HAP-1 (cell line): ENCODE measurements at regions not wholly inside any gene's neighbourhood (a gene's known extent, or its start where the extent isn't known, plus 50 kb on each side); places are given as distances from the start of the nearest gene placed in this dataset.
A peak's percentile ranks its signal among the peaks of the same experiment; 100 is the strongest.

Experiments
- DNase-seq, 2 experiments: peaks; one replicate each; pipeline ENCODE4 v3.0.0-alpha.2; 2016 to 2020; ENCODE audit warnings: low spot score in 2 of 2
- H3K27me3 ChIP-seq: fragments of 250-450 bp; sonication (Bioruptor Pico); 2 replicates; pipeline ENCODE4 v1.5.1; 2020; ENCODE audit warnings: low read depth, mild to moderate bottlenecking, moderate library complexity
- H3K36me3 ChIP-seq: fragments of 250-450 bp; sonication (Bioruptor Pico); replicated peaks from 2 replicates; pipeline ENCODE4 v1.5.1; 2020; ENCODE audit warnings: mild to moderate bottlenecking
- H3K4me1 ChIP-seq: fragments of 250-450 bp; sonication (Bioruptor Pico); 2 replicates; pipeline ENCODE4 v1.5.1; 2020; ENCODE audit warnings: mild to moderate bottlenecking
- H3K4me3 ChIP-seq: fragments of 250-450 bp; sonication (Bioruptor Pico); 2 replicates; pipeline ENCODE4 v1.5.1; 2020; ENCODE audit warnings: mild to moderate bottlenecking, moderate library complexity
- H3K9me3 ChIP-seq: fragments of 250-450 bp; sonication (Bioruptor Pico); 2 replicates; pipeline ENCODE4 v1.5.1; 2020; ENCODE audit warnings: mild to moderate bottlenecking, moderate library complexity
- in situ Hi-C: fragments of 300-500 bp; cut with MboI; formaldehyde crosslinking; loops from 3 replicates; pipeline ENCODE4 v1.14.3; 2020; ENCODE audit warnings: low sequenced_read_pairs, inconsistent platforms, mixed read lengths

GRCh38 chr18:42425025-42425424 lies 470.0 kb downstream of the PIK3C3 start:
- no peak for DNase-seq
- Histone ChIP-seq H3K27me3 (no peaks in the 10 kb centered on the region), H3K4me1 (peaks cover 17% of the 10 kb centered on the region), H3K36me3 (no peaks in the 10 kb centered on the region), H3K4me3 (no peak overlapping the region), H3K9me3 (no peaks in the 10 kb centered on the region)
- in situ Hi-C loops: no loop called here

- peaks cover 21% of the 10 kb centered on the region for H3K4me1 ChIP-seq
- H3K36me3 ChIP-seq: no peaks in the 10 kb centered on the region
- in situ Hi-C loops: no loop called here
- H3K9me3 ChIP-seq: no peaks in the 10 kb centered on the region
- no peaks in the 10 kb centered on the region for H3K27me3 ChIP-seq
- H3K4me3 ChIP-seq: no peak overlapping the region
- no peak for DNase-seq
Observed at GRCh38 chr18:42426496-42427015, 471.5 kb downstream of the PIK3C3 start.

GRCh38 chr18:42429196-42429595 lies 474.2 kb downstream of the PIK3C3 start:
- Histone ChIP-seq H3K4me1 (peaks cover 21% of the 10 kb centered on the region), H3K9me3 (no peaks in the 10 kb centered on the region), H3K27me3 (no peaks in the 10 kb centered on the region), H3K4me3 (no peak overlapping the region), H3K36me3 (no peaks in the 10 kb centered on the region)
- in situ Hi-C loops: no loop called here
- peak in 1 of 2 experiments; percentile 17 for DNase-seq

- DNase-seq: peak; percentile 18 to 86
- H3K9me3 ChIP-seq: no peaks in the 10 kb centered on the region
- H3K4me1 ChIP-seq: peaks cover 15% of the 10 kb centered on the region
- no peaks in the 10 kb centered on the region for H3K27me3 ChIP-seq
- H3K4me3 ChIP-seq: no peak overlapping the region
- H3K36me3 ChIP-seq: no peaks in the 10 kb centered on the region
- in situ Hi-C loops: no loop called here
Observed at GRCh38 chr18:42436222-42436765, 481.3 kb downstream of the PIK3C3 start.

GRCh38 chr18:42437001-42437400 lies 482.0 kb downstream of the PIK3C3 start:
- Histone ChIP-seq H3K4me3 (no peak overlapping the region), H3K9me3 (no peaks in the 10 kb centered on the region), H3K36me3 (no peaks in the 10 kb centered on the region), H3K4me1 (peaks cover 15% of the 10 kb centered on the region), H3K27me3 (no peaks in the 10 kb centered on the region)
- DNase-seq: no peak
- in situ Hi-C loops: no loop called here

GRCh38 chr18:42437646-42438045 lies 482.6 kb downstream of the PIK3C3 start:
- Histone ChIP-seq H3K9me3 (no peaks in the 10 kb centered on the region), H3K27me3 (no peaks in the 10 kb centered on the region), H3K36me3 (no peaks in the 10 kb centered on the region), H3K4me1 (peaks cover 15% of the 10 kb centered on the region), H3K4me3 (no peak overlapping the region)
- DNase-seq: no peak
- in situ Hi-C loops: no loop called here

GRCh38 chr18:42442656-42443055 lies 487.6 kb downstream of the PIK3C3 start:
- Histone ChIP-seq H3K4me3 (no peak overlapping the region), H3K36me3 (no peaks in the 10 kb centered on the region), H3K4me1 (peaks cover 17% of the 10 kb centered on the region), H3K27me3 (no peaks in the 10 kb centered on the region), H3K9me3 (0 out of 2 replicates have a peak, but pooled peaks cover 8% of the 10 kb centered on the region)
- in situ Hi-C loops: no loop called here
- DNase-seq: no peak

GRCh38 chr18:42444349-42444748 lies 489.3 kb downstream of the PIK3C3 start:
- H3K4me1 ChIP-seq: peaks cover 17% of the 10 kb centered on the region
- DNase-seq: peak in 1 of 2 experiments; percentile 46
- no peaks in the 10 kb centered on the region for H3K36me3 ChIP-seq
- no peaks in the 10 kb centered on the region for H3K27me3 ChIP-seq
- in situ Hi-C loops: no loop called here
- peaks cover 11% of the 10 kb centered on the region; the same call in 1 of the 2 replicates for H3K9me3 ChIP-seq
- no peak overlapping the region for H3K4me3 ChIP-seq

GRCh38 chr18:42445359-42445758 lies 490.3 kb downstream of the PIK3C3 start:
- no peaks in the 10 kb centered on the region for H3K27me3 ChIP-seq
- in situ Hi-C loops: no loop called here
- H3K36me3 ChIP-seq: no peaks in the 10 kb centered on the region
- DNase-seq: no peak
- peaks cover 11% of the 10 kb centered on the region; the same call in 1 of the 2 replicates for H3K9me3 ChIP-seq
- no peak overlapping the region for H3K4me3 ChIP-seq
- peaks cover 17% of the 10 kb centered on the region for H3K4me1 ChIP-seq

- H3K9me3 ChIP-seq: peaks cover 11% of the 10 kb centered on the region; the same call in 1 of the 2 replicates
- no peak for DNase-seq
- no peaks in the 10 kb centered on the region for H3K27me3 ChIP-seq
- no peak overlapping the region for H3K4me3 ChIP-seq
- no peaks in the 10 kb centered on the region for H3K36me3 ChIP-seq
- peaks cover 17% of the 10 kb centered on the region for H3K4me1 ChIP-seq
- in situ Hi-C loops: no loop called here
Observed at GRCh38 chr18:42446195-42446594, 491.2 kb downstream of the PIK3C3 start.

- in situ Hi-C loops: no loop called here
- Histone ChIP-seq H3K4me3 (no peak overlapping the region), H3K9me3 (peaks cover 11% of the 10 kb centered on the region; the same call in 1 of the 2 replicates), H3K36me3 (no peaks in the 10 kb centered on the region), H3K27me3 (no peaks in the 10 kb centered on the region), H3K4me1 (peaks cover 17% of the 10 kb centered on the region)
- DNase-seq: no peak
Observed at GRCh38 chr18:42447688-42448087, 492.7 kb downstream of the PIK3C3 start.

- Histone ChIP-seq H3K27me3 (no peaks in the 10 kb centered on the region), H3K36me3 (no peaks in the 10 kb centered on the region), H3K4me3 (no peak overlapping the region), H3K4me1 (no peaks in the 10 kb centered on the region), H3K9me3 (no peaks in the 10 kb centered on the region)
- in situ Hi-C loops: no loop called here
- no peak for DNase-seq
Observed at GRCh38 chr18:42458226-42458625, 503.2 kb downstream of the PIK3C3 start.

GRCh38 chr18:42459873-42460272 lies 504.8 kb downstream of the PIK3C3 start:
- Histone ChIP-seq H3K9me3 (no peaks in the 10 kb centered on the region), H3K4me1 (no peaks in the 10 kb centered on the region), H3K4me3 (no peak overlapping the region), H3K36me3 (no peaks in the 10 kb centered on the region), H3K27me3 (no peaks in the 10 kb centered on the region)
- DNase-seq: no peak
- in situ Hi-C loops: no loop called here

- in situ Hi-C loops: no loop called here
Observed at GRCh38 chr18:42471885-42472284, 516.9 kb downstream of the PIK3C3 start.

GRCh38 chr18:42473611-42474010 lies 518.6 kb downstream of the PIK3C3 start:
- DNase-seq: no peak
- Histone ChIP-seq H3K36me3 (no peaks in the 10 kb centered on the region), H3K9me3 (no peaks in the 10 kb centered on the region), H3K4me1 (peaks cover 17% of the 10 kb centered on the region), H3K27me3 (no peaks in the 10 kb centered on the region), H3K4me3 (no peak overlapping the region)
- in situ Hi-C loops: no loop called here

More at GRCh38 chr18:42471885-42472284, 516.9 kb downstream of the PIK3C3 start:
- H3K36me3 ChIP-seq: no peaks in the 10 kb centered on the region
- H3K27me3 ChIP-seq: no peaks in the 10 kb centered on the region
- H3K4me3 ChIP-seq: no peak overlapping the region
- peaks cover 17% of the 10 kb centered on the region for H3K4me1 ChIP-seq
- DNase-seq: no peak
- no peaks in the 10 kb centered on the region for H3K9me3 ChIP-seq
